ENCODE measurements at regions not wholly inside any gene's neighbourhood (a gene's known extent, or its start where the extent isn't known, plus 50 kb on each side); places are given as distances from the start of the nearest gene placed in this dataset.

DNA sequence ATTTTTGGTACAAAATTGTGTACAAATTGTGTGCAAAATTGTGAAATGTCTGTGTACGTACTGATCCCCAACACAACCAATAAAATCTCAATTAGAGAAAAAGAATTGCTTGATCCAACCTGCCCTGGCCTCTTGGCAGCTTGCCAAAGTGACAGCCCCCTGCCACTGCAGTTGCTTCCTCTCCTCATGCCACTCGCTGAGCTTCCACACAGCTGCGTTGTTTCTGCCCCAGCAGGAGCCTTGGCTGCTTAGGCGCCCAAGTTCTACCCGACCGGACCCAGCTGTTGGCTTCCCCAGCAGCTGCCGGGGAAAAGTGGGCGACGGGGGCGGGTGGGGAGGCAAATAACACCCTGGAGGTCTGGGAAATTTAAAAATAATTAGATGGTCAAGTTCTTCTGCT is 171.8 kb upstream of the ATF7IP start:
- TF ChIP-seq CEBPB (IDR thresholded peaks at IDR 0.05) (no peak), POLR2A (IDR thresholded peaks at IDR 0.05; ENCODE audit: low read length) (no peak)
- TF ChIP-seq, protein P1, sequence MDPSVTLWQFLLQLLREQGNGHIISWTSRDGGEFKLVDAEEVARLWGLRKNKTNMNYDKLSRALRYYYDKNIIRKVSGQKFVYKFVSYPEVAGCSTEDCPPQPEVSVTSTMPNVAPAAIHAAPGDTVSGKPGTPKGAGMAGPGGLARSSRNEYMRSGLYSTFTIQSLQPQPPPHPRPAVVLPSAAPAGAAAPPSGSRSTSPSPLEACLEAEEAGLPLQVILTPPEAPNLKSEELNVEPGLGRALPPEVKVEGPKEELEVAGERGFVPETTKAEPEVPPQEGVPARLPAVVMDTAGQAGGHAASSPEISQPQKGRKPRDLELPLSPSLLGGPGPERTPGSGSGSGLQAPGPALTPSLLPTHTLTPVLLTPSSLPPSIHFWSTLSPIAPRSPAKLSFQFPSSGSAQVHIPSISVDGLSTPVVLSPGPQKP (IDR thresholded peaks at IDR 0.05; ENCODE audit: low read depth, low read length), result no peak
- TF ChIP-seq, protein P2, sequence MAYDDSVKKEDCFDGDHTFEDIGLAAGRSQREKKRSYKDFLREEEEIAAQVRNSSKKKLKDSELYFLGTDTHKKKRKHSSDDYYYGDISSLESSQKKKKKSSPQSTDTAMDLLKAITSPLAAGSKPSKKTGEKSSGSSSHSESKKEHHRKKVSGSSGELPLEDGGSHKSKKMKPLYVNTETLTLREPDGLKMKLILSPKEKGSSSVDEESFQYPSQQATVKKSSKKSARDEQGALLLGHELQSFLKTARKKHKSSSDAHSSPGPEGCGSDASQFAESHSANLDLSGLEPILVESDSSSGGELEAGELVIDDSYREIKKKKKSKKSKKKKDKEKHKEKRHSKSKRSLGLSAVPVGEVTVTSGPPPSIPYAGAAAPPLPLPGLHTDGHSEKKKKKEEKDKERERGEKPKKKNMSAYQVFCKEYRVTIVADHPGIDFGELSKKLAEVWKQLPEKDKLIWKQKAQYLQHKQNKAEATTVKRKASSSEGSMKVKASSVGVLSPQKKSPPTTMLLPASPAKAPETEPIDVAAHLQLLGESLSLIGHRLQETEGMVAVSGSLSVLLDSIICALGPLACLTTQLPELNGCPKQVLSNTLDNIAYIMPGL (CRISPR knock-in tag; IDR thresholded peaks at IDR 0.05; ENCODE audit: borderline replicate concordance), result no peak
- TF ChIP-seq, protein P3, sequence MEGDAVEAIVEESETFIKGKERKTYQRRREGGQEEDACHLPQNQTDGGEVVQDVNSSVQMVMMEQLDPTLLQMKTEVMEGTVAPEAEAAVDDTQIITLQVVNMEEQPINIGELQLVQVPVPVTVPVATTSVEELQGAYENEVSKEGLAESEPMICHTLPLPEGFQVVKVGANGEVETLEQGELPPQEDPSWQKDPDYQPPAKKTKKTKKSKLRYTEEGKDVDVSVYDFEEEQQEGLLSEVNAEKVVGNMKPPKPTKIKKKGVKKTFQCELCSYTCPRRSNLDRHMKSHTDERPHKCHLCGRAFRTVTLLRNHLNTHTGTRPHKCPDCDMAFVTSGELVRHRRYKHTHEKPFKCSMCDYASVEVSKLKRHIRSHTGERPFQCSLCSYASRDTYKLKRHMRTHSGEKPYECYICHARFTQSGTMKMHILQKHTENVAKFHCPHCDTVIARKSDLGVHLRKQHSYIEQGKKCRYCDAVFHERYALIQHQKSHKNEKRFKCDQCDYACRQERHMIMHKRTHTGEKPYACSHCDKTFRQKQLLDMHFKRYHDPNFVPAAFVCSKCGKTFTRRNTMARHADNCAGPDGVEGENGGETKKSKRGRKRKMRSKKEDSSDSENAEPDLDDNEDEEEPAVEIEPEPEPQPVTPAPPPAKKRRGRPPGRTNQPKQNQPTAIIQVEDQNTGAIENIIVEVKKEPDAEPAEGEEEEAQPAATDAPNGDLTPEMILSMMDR (IDR thresholded peaks at IDR 0.05), result no peak
